ENCODE measurements at regions not wholly inside any gene's neighbourhood (a gene's known extent, or its start where the extent isn't known, plus 50 kb on each side); places are given as distances from the start of the nearest gene placed in this dataset.

DNA sequence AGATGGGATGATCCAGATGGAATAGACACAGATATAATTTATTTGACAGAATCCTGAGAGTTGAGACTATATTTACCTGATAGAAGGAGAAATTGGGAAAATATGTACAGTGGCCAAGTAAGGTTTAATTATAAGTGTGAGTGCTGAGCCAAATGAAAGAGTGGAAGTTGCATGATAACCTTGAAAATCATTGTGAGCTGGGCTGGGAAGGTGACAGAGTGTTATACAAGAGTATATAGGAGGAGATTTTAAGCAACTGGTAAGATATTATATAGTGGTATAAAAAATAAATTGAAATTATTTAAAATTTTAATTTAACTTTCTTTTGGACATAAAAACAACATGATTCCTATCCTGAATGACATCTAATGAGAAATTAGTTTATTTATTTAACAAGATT lies 340.8 kb downstream of the NUP35 start:
- no peak for TF ChIP-seq EZH2 (IDR thresholded peaks at IDR 0.05; ENCODE audit: low read length)
- TF ChIP-seq, protein P1, sequence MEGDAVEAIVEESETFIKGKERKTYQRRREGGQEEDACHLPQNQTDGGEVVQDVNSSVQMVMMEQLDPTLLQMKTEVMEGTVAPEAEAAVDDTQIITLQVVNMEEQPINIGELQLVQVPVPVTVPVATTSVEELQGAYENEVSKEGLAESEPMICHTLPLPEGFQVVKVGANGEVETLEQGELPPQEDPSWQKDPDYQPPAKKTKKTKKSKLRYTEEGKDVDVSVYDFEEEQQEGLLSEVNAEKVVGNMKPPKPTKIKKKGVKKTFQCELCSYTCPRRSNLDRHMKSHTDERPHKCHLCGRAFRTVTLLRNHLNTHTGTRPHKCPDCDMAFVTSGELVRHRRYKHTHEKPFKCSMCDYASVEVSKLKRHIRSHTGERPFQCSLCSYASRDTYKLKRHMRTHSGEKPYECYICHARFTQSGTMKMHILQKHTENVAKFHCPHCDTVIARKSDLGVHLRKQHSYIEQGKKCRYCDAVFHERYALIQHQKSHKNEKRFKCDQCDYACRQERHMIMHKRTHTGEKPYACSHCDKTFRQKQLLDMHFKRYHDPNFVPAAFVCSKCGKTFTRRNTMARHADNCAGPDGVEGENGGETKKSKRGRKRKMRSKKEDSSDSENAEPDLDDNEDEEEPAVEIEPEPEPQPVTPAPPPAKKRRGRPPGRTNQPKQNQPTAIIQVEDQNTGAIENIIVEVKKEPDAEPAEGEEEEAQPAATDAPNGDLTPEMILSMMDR (optimal IDR thresholded peaks at IDR 0.05 in 1 of 3, IDR thresholded peaks at IDR 0.05 in 1 of 3, conservative IDR thresholded peaks at IDR 0.05 in 1 of 3; ENCODE audit: extremely low read depth in 1 of 3, insufficient read depth in 2 of 3, low read length in 3 of 3), result no peak
- no peaks in the 10 kb centered on the region for H3K9me3 ChIP-seq (ENCODE audit: control insufficient read depth, low read depth, low read length)
- H3K4me3 ChIP-seq (ENCODE audit: control insufficient read depth in 2 of 3, extremely low read depth in 1 of 3, insufficient read depth in 2 of 3, low read depth in 1 of 3, low read length in 3 of 3), result no peak overlapping the region
- H3K4me2 ChIP-seq (ENCODE audit: control insufficient read depth, extremely low read depth, insufficient read depth, low read depth, low read length), result no peak overlapping the region
- dilution Hi-C loops (cut with MboI; ENCODE audit: extremely low pct_ligation_motif_present, low sequenced_read_pairs), result no loop called here
- no peak overlapping the region for H3K9ac ChIP-seq (ENCODE audit: control insufficient read depth, extremely low read depth, insufficient read depth, low read length)
- H3K79me2 ChIP-seq (ENCODE audit: control insufficient read depth, insufficient read depth, low read length), result no peaks in the 10 kb centered on the region
- FAIRE-seq, result no peak
- no peaks in the 10 kb centered on the region for H3K27me3 ChIP-seq (ENCODE audit: control insufficient read depth, extremely low read depth, insufficient read depth, low read length)
- no peak for DNase-seq (ENCODE audit: low read depth, low spot score)
- H3K36me3 ChIP-seq (ENCODE audit: control insufficient read depth in 2 of 2, extremely low read depth in 1 of 2, insufficient read depth in 2 of 2, low read length in 2 of 2), result no peaks in the 10 kb centered on the region
- H2AFZ ChIP-seq (ENCODE audit: control insufficient read depth, low read length), result no peak overlapping the region
- no peaks in the 10 kb centered on the region for H3K9me1 ChIP-seq (ENCODE audit: control insufficient read depth, extremely low read depth, insufficient read depth, low read length)
- no peaks in the 10 kb centered on the region for H3K4me1 ChIP-seq (ENCODE audit: control insufficient read depth, extremely low read depth, insufficient read depth, low read length)
- no peak overlapping the region for H3K27ac ChIP-seq (ENCODE audit: control insufficient read depth, insufficient read depth, low read length)
- no peaks in the 10 kb centered on the region for H4K20me1 ChIP-seq (ENCODE audit: control insufficient read depth, extremely low read depth, insufficient read depth, low read length)

DNA sequence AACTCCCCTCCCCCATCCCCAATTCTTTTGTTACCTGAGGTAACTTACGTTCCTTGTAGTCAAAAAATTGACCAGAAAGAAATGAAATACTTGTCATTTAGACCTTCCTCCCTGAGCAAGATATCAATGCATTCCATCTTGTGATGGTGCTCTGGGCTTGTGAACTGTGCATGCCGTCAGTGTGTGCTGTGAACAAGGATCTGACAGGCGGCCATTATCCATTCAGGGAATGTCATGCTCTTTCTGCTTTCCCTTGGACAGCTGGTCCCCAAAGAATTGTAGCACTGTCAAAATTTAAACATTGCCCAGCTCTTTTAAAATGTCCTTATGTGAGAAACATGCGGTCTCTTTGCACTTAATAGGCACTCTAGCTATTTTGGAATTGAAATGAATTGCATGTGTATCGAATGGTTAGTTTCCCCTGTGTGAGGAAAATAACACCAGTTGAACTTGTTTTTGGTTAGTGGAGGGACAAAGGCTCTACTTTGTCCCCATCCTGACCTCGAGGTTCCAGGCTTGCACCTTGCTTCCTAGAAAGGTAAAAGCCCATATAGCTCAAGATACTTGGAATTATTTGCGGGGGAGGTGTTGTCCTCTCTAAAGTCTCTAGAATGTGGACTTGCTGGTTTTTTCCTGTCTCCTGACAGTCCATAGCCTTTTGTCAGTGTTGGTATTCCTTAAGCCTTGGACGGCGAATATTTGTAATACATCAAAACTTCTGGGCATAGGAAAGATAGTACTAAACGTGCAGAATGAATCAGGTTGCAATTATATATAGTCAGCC lies 350.9 kb downstream of the NUP35 start:
- no peak overlapping the region for H3K4me2 ChIP-seq (ENCODE audit: control insufficient read depth, extremely low read depth, insufficient read depth, low read depth, low read length)
- no peaks in the 10 kb centered on the region for H3K9me3 ChIP-seq (ENCODE audit: control insufficient read depth, low read depth, low read length)
- H3K4me1 ChIP-seq (ENCODE audit: control insufficient read depth, extremely low read depth, insufficient read depth, low read length), result no peaks in the 10 kb centered on the region
- no peak overlapping the region for H3K27ac ChIP-seq (ENCODE audit: control insufficient read depth, insufficient read depth, low read length)
- dilution Hi-C loops (cut with MboI; ENCODE audit: extremely low pct_ligation_motif_present, low sequenced_read_pairs), result no loop called here
- H3K36me3 ChIP-seq (ENCODE audit: control insufficient read depth in 2 of 2, extremely low read depth in 1 of 2, insufficient read depth in 2 of 2, low read length in 2 of 2), result no peaks in the 10 kb centered on the region
- no peak for TF ChIP-seq EZH2 (IDR thresholded peaks at IDR 0.05; ENCODE audit: low read length)
- TF ChIP-seq, protein P1 (optimal IDR thresholded peaks at IDR 0.05 in 1 of 3, IDR thresholded peaks at IDR 0.05 in 1 of 3, conservative IDR thresholded peaks at IDR 0.05 in 1 of 3; ENCODE audit: extremely low read depth in 1 of 3, insufficient read depth in 2 of 3, low read length in 3 of 3), result no peak
- no peak overlapping the region for H3K4me3 ChIP-seq (ENCODE audit: control insufficient read depth in 2 of 3, extremely low read depth in 1 of 3, insufficient read depth in 2 of 3, low read depth in 1 of 3, low read length in 3 of 3)
- DNase-seq (ENCODE audit: low read depth, low spot score) (no peak), FAIRE-seq (no peak)
- H3K9ac ChIP-seq (ENCODE audit: control insufficient read depth, extremely low read depth, insufficient read depth, low read length), result no peak overlapping the region
- H3K27me3 ChIP-seq (ENCODE audit: control insufficient read depth, extremely low read depth, insufficient read depth, low read length), result no peaks in the 10 kb centered on the region
- H4K20me1 ChIP-seq (ENCODE audit: control insufficient read depth, extremely low read depth, insufficient read depth, low read length), result no peaks in the 10 kb centered on the region
- no peaks in the 10 kb centered on the region for H3K9me1 ChIP-seq (ENCODE audit: control insufficient read depth, extremely low read depth, insufficient read depth, low read length)
- H2AFZ ChIP-seq (ENCODE audit: control insufficient read depth, low read length), result no peak overlapping the region
- no peaks in the 10 kb centered on the region for H3K79me2 ChIP-seq (ENCODE audit: control insufficient read depth, insufficient read depth, low read length)

Measured in keratinocyte (primary cell).